MV-4-11 (cell line): ENCODE measurements at regions not wholly inside any gene's neighbourhood (a gene's known extent, or its start where the extent isn't known, plus 50 kb on each side); places are given as distances from the start of the nearest gene placed in this dataset.

ENCODE experiments used
- DNase-seq: peaks from one replicate; lab custom pipeline; 2025; lab: John Stamatoyannopoulos, UW

DNA sequence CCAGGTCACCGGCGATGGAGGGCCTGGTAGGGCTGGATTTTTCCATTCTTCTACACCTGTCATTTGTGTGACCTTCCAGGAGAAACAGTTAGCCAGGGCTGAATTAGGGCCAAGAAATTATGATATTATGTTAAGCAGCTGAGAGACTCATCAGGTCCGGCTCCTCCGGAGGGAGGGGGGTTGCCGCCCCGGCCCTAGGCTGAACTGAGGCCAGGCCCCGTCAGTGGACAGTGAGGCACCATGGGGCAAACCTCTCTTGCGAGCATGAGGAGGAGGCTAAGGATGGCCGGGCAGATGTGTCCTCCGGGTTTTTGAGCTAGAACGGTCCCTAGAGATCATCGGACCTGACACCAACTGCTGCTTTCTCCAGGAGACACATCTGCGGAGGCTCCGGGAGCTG, 150.1 kb downstream of the SOX11 start:
- DNase-seq, result no peak

GRCh38 chr2:5845798-5846330, 153.7 kb downstream of the SOX11 start:
- DNase-seq, result no peak

GRCh38 chr2:5846881-5847280, 154.7 kb downstream of the SOX11 start:
- DNase-seq, result no peak

DNA sequence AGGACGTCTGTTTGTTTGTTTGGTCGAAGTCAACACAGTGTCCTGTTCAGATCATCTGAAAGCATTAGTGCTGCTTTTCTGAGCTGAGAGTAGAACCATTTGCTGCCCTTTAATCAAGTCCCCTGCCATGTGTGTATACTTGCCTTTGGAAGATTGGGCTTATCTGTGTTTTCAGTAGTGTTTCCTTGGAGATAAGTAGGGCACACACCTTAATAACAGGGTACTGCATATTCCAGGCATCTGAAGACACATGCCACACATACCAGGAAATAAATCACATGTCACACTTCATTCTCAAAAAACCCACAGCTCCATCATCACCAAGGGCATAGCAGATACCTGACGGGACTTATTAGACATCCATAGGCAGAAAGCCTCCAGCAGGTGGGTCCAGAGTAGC, 157.4 kb downstream of the SOX11 start:
- DNase-seq, result no peak

GRCh38 chr2:5851410-5851809, 159.2 kb downstream of the SOX11 start:
- DNase-seq, result no peak

- no peak for DNase-seq
Measured at GRCh38 chr2:5854797-5855196, 162.6 kb downstream of the SOX11 start.

- no peak for DNase-seq
Measured at GRCh38 chr2:5867056-5867455, 174.9 kb downstream of the SOX11 start.

GRCh38 chr2:5868931-5869330, 176.7 kb downstream of the SOX11 start:
- DNase-seq, result no peak

DNA sequence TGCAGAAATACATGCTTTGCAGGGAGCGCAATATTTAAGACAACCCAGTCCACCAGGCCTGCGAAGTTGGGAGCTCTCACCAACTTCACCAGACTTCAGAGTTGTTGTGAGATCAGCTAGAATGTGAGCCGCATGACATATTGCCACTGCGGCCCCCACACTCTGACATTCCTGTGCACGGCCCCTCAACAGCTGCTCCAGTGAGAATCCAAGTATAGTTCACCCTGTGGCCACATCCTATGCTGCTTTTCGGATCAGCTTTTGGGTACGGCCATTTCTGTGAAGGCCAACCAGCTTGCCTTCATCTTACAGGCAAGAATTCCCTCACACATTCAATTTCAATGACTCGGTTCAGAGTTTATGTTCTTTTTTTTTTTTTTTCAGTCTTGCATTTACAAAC, 177.8 kb downstream of the SOX11 start:
- no peak for DNase-seq

GRCh38 chr2:5877360-5877759, 185.2 kb downstream of the SOX11 start:
- no peak for DNase-seq

DNA sequence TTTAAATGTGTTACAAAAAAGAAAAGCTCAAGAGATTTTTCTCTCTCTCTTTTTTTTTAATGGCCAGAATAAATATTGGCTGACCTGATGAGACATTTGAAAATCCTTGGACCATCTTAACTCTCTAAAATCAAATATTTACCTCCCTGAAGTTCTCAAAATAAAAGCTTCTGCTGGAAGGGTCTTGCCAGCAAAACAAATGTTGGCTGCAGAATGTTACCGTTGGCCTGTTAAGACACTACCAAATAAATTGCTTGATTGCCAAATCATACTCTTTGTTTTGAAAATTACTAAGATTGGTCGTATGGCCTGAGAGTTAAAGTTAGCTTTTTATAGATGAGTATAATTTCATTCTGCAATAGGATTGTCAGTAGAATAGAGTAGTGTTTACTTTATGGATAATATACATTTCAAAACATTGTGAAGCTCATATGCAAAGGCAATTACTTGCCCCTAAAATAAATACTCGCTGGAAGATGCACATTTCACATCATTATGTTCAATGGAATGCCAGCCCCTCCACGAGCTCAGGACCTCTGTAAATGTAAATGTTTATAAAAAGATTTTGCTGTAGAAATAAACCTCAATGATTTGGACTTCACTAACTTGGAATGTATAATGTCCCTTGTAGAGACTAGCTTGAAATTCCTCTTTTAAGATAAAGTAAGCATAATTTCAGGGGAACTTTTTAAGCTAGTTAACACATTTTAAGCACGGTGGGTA, 193.4 kb downstream of the SOX11 start:
- no peak for DNase-seq

DNA sequence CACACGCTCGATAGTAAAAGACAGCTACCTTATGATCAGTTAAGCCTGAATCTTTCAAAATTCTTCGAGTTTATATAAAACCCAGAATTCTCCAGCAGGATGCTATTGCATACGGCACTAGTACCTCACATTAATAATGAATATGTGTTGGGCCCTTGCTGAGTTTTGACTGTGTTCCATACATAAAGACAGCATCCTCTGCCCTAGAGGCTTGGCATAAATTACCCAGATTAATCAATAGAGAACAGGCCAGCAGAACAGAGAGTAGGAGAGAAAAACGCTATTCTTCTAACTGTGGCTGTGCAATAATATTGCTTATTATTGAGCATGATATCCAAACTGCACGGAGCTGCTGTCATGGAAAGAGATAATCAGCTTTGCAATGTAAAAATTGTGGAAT, 194.3 kb downstream of the SOX11 start:
- DNase-seq, result no peak

GRCh38 chr2:5888126-5888525, 195.9 kb downstream of the SOX11 start:
- DNase-seq, result no peak

DNA sequence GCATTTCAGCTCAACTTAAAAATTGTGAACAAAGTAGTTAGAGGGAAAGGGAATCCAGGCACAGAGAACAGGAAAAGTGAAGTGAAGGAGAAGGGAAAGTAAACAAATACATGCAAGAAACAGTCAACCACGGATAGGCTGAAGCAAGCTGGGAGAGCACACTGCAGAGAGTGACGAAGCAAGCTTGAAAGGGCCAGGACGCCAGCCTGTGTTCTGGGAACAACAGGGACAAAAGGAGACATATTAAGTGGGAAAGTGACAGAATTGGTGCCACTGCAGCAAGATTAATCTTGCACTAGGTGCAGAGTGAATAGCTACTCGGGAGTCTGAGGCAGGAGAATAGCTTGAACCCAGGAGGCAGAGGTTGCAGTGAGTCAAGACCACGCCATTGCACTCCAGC, 197.3 kb downstream of the SOX11 start:
- DNase-seq, result no peak

- DNase-seq, result no peak
Measured at GRCh38 chr2:5894355-5894754, 202.2 kb downstream of the SOX11 start.

DNA sequence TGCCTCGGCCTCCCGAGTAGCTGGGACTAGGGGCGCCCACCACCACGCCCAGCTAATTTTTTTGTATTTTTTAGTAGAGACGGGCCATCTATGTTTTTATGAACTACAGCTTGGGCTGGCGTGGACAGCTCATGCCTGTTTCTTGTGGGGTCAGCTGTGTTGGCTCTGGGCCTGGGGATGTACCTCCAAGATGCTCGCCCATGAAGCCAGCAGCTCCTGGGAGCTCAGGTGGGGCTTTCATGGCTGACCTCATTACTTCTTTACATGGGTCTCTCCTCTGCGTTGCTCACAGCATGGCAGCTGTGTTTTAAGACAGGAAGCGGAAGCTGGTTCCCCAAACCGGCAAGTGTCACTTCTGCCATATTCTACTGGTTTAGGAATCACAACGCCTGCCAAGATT, 203.1 kb downstream of the SOX11 start:
- no peak for DNase-seq

GRCh38 chr2:5897249-5897648, 205.1 kb downstream of the SOX11 start:
- DNase-seq, result no peak

- no peak for DNase-seq
Measured at GRCh38 chr2:5898667-5899066, 206.5 kb downstream of the SOX11 start.

- DNase-seq, result no peak
Measured at GRCh38 chr2:5905661-5906060, 213.5 kb downstream of the SOX11 start.

GRCh38 chr2:5908071-5908470, 215.9 kb downstream of the SOX11 start:
- DNase-seq, result no peak

DNA sequence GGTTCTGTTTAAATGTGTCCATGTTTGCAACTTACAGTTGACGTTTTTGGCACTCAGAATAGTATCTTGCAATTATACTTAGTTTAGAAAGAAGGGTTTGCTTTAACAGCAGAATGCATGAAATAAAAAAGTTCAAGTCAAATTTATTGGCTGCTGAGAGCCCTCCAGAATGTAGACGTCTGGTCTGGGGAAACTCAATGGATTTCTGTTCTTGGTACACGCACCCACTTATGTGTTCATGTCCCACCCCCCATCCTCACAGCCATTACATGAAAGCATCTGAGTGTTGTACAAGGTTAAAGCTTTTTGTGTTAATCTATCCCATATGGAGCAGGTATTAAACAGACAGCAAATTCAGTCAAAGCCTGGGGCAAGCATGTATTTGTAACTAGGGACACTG, 219.5 kb downstream of the SOX11 start:
- no peak for DNase-seq

DNA sequence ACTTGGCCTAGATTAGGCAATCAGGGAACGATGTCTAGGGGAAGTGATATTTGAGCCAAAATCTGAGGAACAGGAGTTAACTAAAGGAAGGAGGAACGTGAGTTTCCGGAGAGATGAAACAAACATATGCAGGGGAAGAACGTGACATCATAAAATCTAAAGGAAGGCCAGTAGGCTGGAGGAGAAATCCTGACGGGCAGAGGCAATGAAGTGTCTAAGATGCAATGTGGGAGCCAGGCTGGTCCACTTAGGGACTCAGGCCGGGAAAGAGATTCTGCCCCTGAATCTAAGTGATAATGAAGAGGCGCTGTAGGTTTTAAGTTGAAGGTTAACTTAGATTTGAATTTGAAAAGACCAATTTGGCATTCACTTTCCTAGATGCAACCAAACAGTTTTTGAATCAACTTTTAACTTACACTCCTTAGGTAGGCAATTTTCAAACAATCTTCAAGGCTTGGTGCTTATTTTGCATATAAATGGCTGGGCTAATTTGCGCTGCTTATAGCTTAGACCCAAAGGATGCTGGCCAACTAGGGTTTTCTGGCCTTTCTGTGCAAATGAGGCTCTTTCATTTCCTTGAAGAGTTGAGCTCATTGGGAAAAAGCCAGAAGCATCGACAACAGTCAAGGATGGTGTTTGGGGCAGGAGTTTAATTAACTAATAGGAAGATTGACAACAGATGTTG, 221.7 kb downstream of the SOX11 start:
- no peak for DNase-seq

DNA sequence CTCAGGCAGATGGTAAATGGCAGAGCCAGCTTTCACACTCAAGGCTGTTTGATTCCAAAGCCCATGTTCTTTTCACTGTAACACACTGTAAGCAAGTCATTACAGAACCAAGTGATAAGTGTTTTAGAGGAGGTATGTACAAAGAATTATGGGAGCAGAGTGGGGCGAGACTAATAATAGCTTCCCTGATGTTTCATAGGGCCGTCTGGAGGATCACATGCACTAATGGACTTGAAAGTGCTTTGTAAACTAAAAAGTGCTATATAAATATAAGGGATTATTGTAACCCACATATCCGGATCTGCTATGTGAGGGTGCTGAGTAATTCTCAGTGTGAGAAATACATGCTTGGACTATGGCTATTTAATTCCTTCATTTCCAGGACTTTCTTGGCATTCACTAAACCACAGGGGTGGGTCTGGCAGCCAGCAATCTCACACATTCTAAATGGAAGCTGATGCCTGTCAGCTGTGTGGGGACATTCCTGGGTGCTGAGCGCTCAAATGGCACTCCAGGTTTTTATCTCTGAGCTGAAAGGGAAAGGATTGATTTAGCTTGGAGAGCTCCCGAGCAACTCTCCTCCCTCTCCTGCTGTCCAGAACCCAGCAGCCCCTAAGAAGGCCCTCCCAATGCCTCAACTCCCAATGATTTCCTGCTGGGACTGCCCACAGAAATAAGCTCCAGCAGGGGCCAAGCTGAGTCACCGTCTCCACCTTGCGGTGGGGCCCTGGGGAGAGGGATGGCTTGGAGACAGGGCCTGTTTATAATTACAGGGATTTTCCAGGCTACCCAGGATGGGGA, 222.8 kb downstream of the SOX11 start:
- DNase-seq, result no peak
